ENCODE measurements at regions not wholly inside any gene's neighbourhood (a gene's known extent, or its start where the extent isn't known, plus 50 kb on each side); places are given as distances from the start of the nearest gene placed in this dataset.
"Not testable (repeated sequence)": the region's sequence is repeated elsewhere in the genome, so short reads cannot be mapped to it uniquely, and the experiment has no call there.

DNA sequence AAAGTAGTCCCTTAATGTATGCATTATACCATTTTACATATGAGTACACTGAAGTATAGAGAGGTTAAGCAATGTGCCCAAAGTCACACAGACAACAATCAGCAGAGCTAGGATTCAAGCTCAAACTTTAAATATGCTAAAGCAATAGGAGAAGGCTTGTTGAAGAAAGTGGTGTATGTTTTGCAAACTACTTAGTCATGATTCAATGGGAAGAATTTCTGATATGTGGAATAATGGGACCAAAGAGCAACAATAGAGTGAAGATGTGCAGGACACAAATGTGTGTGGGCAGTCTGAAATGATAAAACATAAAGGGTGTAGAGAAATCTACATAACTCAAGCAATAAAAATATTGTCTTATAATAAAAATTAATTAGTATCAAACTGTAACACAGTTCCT, 109.0 kb upstream of the ARSJ start:
- DNase-seq, result no peak

DNA sequence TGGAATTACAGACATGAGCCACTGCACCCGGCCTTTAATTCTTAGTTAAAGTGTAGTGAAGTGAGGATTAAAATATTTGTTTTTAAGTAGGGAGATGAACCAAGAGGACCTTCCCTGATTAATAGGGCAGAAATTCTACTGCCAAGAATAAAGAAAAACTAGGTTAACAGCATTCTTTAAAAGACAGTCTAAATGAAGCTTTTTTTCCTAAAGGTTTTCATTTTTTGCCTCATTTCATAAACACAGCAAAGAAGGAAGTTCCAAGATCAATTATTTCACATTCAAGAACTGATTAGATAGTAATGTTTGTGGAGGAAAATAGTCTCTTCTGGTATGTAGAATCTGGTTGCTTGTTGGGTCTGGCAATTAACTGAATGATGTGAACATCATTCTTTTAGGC, 112.1 kb upstream of the ARSJ start:
- DNase-seq, result no peak

GRCh38 chr4:114093221-114093715, 113.8 kb upstream of the ARSJ start:
- DNase-seq, result no peak

GRCh38 chr4:114100288-114101031, 121.0 kb upstream of the ARSJ start:
- DNase-seq, result no peak

DNA sequence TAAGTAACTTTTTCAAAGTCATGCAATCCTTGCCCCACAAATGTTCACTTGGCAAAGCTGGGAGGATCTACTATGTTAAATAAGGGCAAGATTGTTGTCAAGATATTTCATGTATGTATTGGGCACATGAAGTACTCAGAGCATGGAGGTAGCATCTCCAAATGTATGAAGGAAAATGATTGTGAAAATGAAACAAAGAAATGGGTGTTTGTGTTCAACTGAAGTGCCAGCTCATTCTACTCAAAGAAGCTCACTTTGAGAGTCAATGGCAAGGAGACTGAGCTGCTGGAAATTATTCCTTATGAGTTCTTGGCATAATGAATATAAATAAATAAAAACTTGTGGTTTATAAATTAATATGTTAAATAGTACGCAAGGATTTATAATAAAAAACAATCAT, 124.5 kb upstream of the ARSJ start:
- DNase-seq, result no peak

GRCh38 chr4:114108869-114109268, 129.4 kb upstream of the ARSJ start:
- DNase-seq, result no peak

GRCh38 chr4:114109776-114110175, 130.3 kb upstream of the ARSJ start:
- no peak for DNase-seq

DNA sequence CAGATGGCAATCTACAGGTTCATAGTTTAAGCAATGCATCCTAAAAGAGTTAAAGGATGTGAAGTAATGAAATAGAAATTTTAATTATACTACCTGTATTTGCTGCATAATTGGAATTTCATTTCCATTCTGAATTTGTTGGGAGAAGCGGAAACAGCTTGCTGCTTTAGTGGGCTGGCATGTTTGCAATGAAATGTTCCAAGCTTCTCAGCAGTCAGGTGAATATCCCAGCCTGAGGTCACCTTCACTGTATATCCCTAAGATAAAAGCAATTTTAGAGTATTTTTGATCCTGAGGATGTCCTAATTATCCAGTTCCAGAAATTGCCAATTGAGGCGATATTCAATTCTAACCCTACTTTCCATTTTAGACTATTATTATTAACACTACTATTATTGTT, 136.1 kb upstream of the ARSJ start:
- DNase-seq, result no peak

- DNase-seq, result no peak
These were observed 137.4 kb upstream of the ARSJ start for GRCh38 chr4:114116861-114117260.

GRCh38 chr4:114121221-114121620, 141.8 kb upstream of the ARSJ start:
- no peak for DNase-seq

DNA sequence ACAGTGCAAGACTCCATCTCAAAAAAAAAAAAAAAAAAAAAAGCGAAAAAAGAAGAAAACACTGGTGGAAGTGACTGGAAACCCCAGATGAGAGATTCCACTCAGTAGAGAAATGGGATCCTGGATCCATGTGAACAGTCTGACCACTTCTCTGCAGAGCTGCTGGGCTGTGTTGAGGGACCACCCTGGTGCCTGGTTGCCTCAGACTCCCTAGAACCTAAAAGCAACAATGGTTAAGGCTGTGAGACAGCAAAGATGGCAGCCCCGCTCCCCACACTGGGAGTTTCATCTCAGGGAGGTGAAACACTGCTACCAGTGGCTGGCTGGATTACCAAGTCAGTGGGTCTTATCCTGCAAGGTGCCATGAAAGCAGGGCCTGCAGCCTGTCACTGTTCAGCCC, 152.8 kb upstream of the ARSJ start:
- no peak for DNase-seq

DNA sequence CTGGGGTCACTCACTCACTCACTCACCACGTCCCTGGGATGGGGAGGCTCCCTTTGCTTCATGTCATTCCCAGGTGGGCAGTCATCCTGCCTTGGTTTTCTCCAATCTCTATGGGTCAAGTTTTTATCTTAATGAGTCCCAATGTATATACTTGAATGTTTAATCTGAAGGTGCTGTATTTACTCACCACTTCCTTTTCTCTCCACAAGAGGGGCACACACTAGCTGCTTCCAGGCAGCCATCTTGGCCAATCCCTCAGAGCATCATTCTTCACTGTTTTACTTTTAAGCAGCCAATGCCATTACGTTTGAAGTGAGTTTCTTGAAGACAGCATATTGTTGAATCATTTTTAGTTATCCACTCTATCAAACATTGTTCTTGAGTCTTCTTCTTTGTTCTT, 153.4 kb upstream of the ARSJ start:
- DNase-seq, result no peak

- no peak for DNase-seq
These were observed 156.6 kb upstream of the ARSJ start for GRCh38 chr4:114136069-114136468.

GRCh38 chr4:114137984-114138383, 158.5 kb upstream of the ARSJ start:
- DNase-seq, result no peak

DNA sequence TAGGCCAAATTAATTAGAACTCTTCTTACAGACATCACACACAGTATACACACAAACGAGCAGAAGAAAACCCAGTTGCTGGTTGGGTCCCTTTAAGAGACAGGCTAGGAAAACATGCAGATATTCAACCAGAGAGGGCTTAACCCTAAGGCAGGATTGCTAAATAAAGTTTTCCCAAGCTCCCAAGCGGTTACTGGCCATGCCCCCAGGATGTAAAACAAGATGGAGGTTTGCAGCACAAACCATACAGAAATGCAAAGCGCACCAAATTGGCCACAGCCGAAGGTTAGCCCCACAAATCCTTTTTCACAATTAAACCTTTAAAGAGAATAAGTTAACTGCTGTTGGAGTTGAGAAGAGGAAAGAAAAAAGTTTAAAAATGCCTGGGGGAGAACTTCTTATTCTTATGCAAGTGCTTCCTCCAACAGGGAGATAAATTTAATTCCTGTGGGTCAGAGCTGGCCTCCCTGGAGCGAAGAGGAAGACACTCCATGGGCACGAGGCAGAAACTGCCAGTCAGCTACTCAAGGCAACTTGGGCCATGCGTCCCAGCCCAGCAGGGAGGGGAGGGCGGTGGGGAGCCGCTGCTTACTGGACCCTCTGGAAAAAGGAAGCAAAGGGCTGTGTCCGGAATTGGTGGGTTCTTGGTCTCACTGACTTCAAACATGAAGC, 167.6 kb upstream of the ARSJ start:
- DNase-seq, result no peak

- DNase-seq, result not testable (repeated sequence)
These were observed 168.3 kb upstream of the ARSJ start for GRCh38 chr4:114147619-114148208.

GRCh38 chr4:114148372-114149070, 169.1 kb upstream of the ARSJ start:
- not testable (repeated sequence) for DNase-seq

DNA sequence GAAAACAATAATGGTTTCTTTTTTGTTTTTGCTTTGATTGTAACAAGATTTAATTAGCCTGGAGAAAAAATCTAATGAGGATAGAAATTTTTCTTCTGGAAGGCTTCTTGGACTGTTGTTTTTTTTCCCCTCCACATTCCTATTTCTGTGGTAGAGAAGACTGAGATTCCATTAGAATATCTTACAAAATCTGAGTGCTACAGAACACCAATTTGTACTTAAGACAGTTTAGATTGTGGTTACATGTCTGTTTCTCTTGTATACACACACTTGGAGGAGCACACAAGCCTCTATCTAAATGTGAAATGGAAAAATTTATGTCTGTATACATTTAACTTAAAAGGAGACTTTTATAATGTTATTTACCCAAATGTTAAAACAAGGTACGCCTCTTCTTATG, 176.9 kb upstream of the ARSJ start:
- no peak for DNase-seq

GRCh38 chr4:114161809-114162208, 182.4 kb upstream of the ARSJ start:
- DNase-seq, result no peak

DNA sequence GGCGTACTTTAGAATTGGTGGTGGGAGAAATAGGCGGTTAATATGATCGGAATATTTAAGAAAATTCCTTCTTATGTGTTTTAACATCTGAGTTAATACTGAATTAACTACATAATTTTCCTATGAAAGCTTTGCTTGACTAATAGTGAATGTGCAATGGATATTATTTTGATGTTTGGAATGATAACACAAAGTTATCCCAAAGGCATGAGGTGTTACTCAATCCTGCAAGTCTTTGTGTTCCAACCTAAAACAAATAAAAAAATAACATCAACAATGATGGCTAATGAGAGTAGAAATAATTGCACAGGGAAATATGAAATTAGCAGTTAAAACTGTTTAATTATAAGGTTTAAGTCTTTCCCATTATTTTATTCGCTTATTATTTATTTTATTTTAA, 183.6 kb upstream of the ARSJ start:
- no peak for DNase-seq

DNA sequence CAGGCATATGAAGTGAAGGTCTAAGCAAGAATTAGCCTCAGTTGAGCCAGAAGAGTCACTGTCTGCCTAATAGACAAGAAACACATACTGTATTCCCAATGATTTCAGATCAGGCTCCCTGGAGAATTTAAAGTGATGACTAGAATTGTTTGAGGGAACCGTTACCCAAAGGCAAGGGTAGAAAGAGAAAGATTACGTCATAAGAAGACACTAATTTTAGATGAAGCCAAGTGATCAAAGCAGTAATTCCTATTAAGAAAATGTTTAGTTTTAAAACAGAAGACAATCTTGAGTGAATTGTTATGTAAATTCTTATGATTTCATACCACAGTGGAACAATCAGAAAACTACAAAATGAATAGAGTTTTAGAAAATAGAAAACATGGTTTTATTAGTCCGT, 194.5 kb upstream of the ARSJ start:
- DNase-seq, result no peak

- DNase-seq, result no peak
These were observed 198.2 kb upstream of the ARSJ start for GRCh38 chr4:114177628-114178027.

GRCh38 chr4:114178392-114178791, 198.9 kb upstream of the ARSJ start:
- DNase-seq, result no peak

- no peak for DNase-seq
These were observed 201.0 kb upstream of the ARSJ start for GRCh38 chr4:114180481-114180880.

Data from hematopoietic multipotent progenitor cell treated with erythropoietin and hydrocortisone succinate and interleukin-3 and kit ligand, for 8 days (in vitro differentiated cells).